IMR-90 (cell line): ENCODE measurements at regions not wholly inside any gene's neighbourhood (a gene's known extent, or its start where the extent isn't known, plus 50 kb on each side); places are given as distances from the start of the nearest gene placed in this dataset.

Source experiments
- ATAC-seq: fragments of 200-7000 bp; cut with Tn5 transposase; 2 replicates; pipeline ENCODE4 v1.9.1; 2020; ENCODE audit warnings: low read depth, mild to moderate bottlenecking, moderate library complexity
- BruUV-seq: library from RNA; stranded (reverse); fragments of 400-500 nt; replicated peaks from 2 replicates; lab custom pipeline; 2021; lab: Mats Ljungman, UMichigan
- CTCF ChIA-PET: fragments of 300-600 bp; formaldehyde crosslinking; extraction: SDS; loops from one replicate; lab custom pipeline; 2021; ENCODE audit warnings: antibody characterized with exemption; lab: Yijun Ruan, JAX
- POLR2A ChIA-PET: fragments of 300-600 bp; sonication (Branson Sonifier 250); formaldehyde crosslinking; loops from one replicate; lab custom pipeline; 2022; ENCODE audit warnings: antibody characterized with exemption; ENCODE audit not compliant: unreplicated experiment; lab: Charles Lee
- DNase-seq: peaks from one replicate; pipeline ENCODE4 v3.0.0; 2013
- H2AFZ ChIP-seq: replicated peaks from 2 replicates; pipeline ENCODE3; 2013; ENCODE audit warnings: low read length, mild to moderate bottlenecking; ENCODE audit not compliant: poor library complexity
- H2AK5ac ChIP-seq: 2 replicates; pipeline ENCODE4 v1.6.1; 2013; ENCODE audit warnings: low read depth, low read length, inconsistent platforms
- H2AK9ac ChIP-seq: replicated peaks from 2 replicates; pipeline ENCODE3; 2013; ENCODE audit warnings: mild to moderate bottlenecking, low read depth, low read length, moderate library complexity; ENCODE audit not compliant: poor library complexity
- H2BK120ac ChIP-seq: 2 replicates; pipeline ENCODE4 v1.6.1; 2013; ENCODE audit warnings: low read depth, low read length, inconsistent platforms
- H2BK15ac ChIP-seq: 3 replicates; pipeline ENCODE4 v1.6.1; 2013; ENCODE audit warnings: low read depth, low read length, inconsistent platforms
- H2BK20ac ChIP-seq: 2 replicates; pipeline ENCODE4 v1.6.1; 2013; ENCODE audit warnings: low read depth, mild to moderate bottlenecking, inconsistent platforms, low read length, moderate library complexity
- H2BK5ac ChIP-seq: 2 replicates; pipeline ENCODE4 v1.6.1; 2013; ENCODE audit warnings: mild to moderate bottlenecking, low read depth, low read length, inconsistent platforms; ENCODE audit not compliant: poor library complexity, severe bottlenecking
- H3K14ac ChIP-seq: replicated peaks from 2 replicates; pipeline ENCODE4 v1.6.1; 2013; ENCODE audit warnings: low read depth, low read length, inconsistent platforms
- H3K18ac ChIP-seq: 2 replicates; pipeline ENCODE4 v1.6.1; 2013; ENCODE audit warnings: low read depth, low read length, control low read depth
- H3K23ac ChIP-seq: 2 replicates; pipeline ENCODE4 v1.6.1; 2013; ENCODE audit warnings: low read depth, low read length, inconsistent platforms
- H3K27ac ChIP-seq: 2 replicates; pipeline ENCODE4 v1.5.1; 2013; ENCODE audit warnings: mild to moderate bottlenecking, control low read depth, low read length; ENCODE audit not compliant: insufficient read depth
- H3K27me3 ChIP-seq: 2 replicates; pipeline ENCODE4 v1.6.1; 2013; ENCODE audit warnings: low read length; ENCODE audit not compliant: control insufficient read depth, insufficient read depth
- H3K36me3 ChIP-seq: 2 replicates; pipeline ENCODE4 v1.6.1; 2013; ENCODE audit warnings: low read length, mixed read lengths; ENCODE audit not compliant: control insufficient read depth, insufficient read depth
- H3K4ac ChIP-seq: 2 replicates; pipeline ENCODE4 v1.6.1; 2013; ENCODE audit warnings: low read depth, low read length, inconsistent platforms
- H3K4me1 ChIP-seq: 2 replicates; pipeline ENCODE4 v1.6.1; 2013; ENCODE audit warnings: low read length, mixed read lengths; ENCODE audit not compliant: control insufficient read depth, insufficient read depth
- H3K4me2 ChIP-seq: 2 replicates; pipeline ENCODE4 v1.6.1; 2013; ENCODE audit warnings: low read depth, mild to moderate bottlenecking, control low read depth, low read length, moderate library complexity
- H3K4me3 ChIP-seq: 2 replicates; pipeline ENCODE4 v1.5.1; 2013; ENCODE audit warnings: low read depth, mild to moderate bottlenecking, control low read depth, low read length, moderate library complexity; ENCODE audit not compliant: insufficient read depth
- H3K56ac ChIP-seq: 2 replicates; pipeline ENCODE4 v1.6.1; 2013; ENCODE audit warnings: low read length, inconsistent platforms; ENCODE audit not compliant: insufficient read depth; ENCODE audit errors: extremely low read depth
- H3K79me1 ChIP-seq, 2 experiments: 2 replicates each; pipeline ENCODE4 v1.6.1; 2013; ENCODE audit warnings: low read length in 2 of 2, inconsistent platforms in 1 of 2, low read depth in 1 of 2
- H3K9ac ChIP-seq: 2 replicates; pipeline ENCODE4 v1.6.1; 2013; ENCODE audit warnings: low read depth, low read length, control low read depth
- H3K9me1 ChIP-seq: 2 replicates; pipeline ENCODE4 v1.6.1; 2013; ENCODE audit warnings: low read length, inconsistent platforms; ENCODE audit not compliant: insufficient read depth
- H3K9me3 ChIP-seq: 2 replicates; pipeline ENCODE4 v1.6.1; 2013; ENCODE audit warnings: low read length; ENCODE audit not compliant: control insufficient read depth, insufficient read depth
- H4K20me1 ChIP-seq: 2 replicates; pipeline ENCODE4 v1.6.1; 2013; ENCODE audit warnings: low read length, inconsistent platforms; ENCODE audit not compliant: insufficient read depth
- H4K5ac ChIP-seq: 2 replicates; pipeline ENCODE4 v1.6.1; 2013; ENCODE audit warnings: mild to moderate bottlenecking, low read depth, low read length, control low read depth
- H4K8ac ChIP-seq, 2 experiments: 2 replicates each; pipeline ENCODE4 v1.6.1; 2013; ENCODE audit warnings: low read depth in 2 of 2, low read length in 2 of 2, control low read depth in 1 of 2, inconsistent platforms in 1 of 2
- H4K91ac ChIP-seq: 2 replicates; pipeline ENCODE4 v1.6.1; 2013; ENCODE audit warnings: low read depth, low read length, inconsistent platforms; ENCODE audit not compliant: insufficient read depth
- FOS ChIP-seq: fragments of 150-350 bp; IDR thresholded peaks from 2 replicates; pipeline ENCODE4 v1.6.1; 2016; ENCODE audit warnings: low read depth, low read length
- MAZ ChIP-seq: IDR thresholded peaks from 2 replicates; pipeline ENCODE4 v1.6.1; 2012; ENCODE audit warnings: low read depth, mild to moderate bottlenecking, low read length, improper control_type of control experiment, moderate library complexity, borderline replicate concordance
- RCOR1 ChIP-seq: IDR thresholded peaks from 2 replicates; pipeline ENCODE4 v1.6.1; 2012; ENCODE audit warnings: mild to moderate bottlenecking, low read length, improper control_type of control experiment; ENCODE audit not compliant: insufficient replicate concordance
- SMC3 ChIP-seq: fragments of 150-350 bp; IDR thresholded peaks from 2 replicates; pipeline ENCODE4 v1.6.1; 2016; ENCODE audit warnings: low read depth, mild to moderate bottlenecking, antibody characterized with exemption, low read length, moderate library complexity
- whole genome bisulfite sequencing, 2 experiments: methylation state at CpG; one replicate each; pipeline versions ENCODE4 v1.1.5 to v1.1.7; 2013; ENCODE audit warnings: missing lambda C conversion rate in 2 of 2; ENCODE audit not compliant: insufficient read length in 1 of 2; ENCODE audit errors: extremely low coverage in 2 of 2; 5-methylcytosine and 5-hydroxymethylcytosine counted together
- dilution Hi-C: fragments of 300-500 bp; cut with HindIII; formaldehyde crosslinking; loops from one replicate; pipeline ENCODE4 v1.14.3; 2018; ENCODE audit warnings: low sequenced_read_pairs; ENCODE audit not compliant: unreplicated experiment
- in situ Hi-C: fragments of 300-500 bp; cut with MboI; formaldehyde crosslinking; loops from 3 replicates; pipeline ENCODE4 v1.14.3; 2019; ENCODE audit warnings: low sequenced_read_pairs, inconsistent platforms, mixed read lengths
- intact Hi-C: fragments of 100-400 bp; cut with micrococcal nuclease; formaldehyde crosslinking; loops from 2 replicates; pipeline ENCODE4 v1.10.0; 2022

DNA sequence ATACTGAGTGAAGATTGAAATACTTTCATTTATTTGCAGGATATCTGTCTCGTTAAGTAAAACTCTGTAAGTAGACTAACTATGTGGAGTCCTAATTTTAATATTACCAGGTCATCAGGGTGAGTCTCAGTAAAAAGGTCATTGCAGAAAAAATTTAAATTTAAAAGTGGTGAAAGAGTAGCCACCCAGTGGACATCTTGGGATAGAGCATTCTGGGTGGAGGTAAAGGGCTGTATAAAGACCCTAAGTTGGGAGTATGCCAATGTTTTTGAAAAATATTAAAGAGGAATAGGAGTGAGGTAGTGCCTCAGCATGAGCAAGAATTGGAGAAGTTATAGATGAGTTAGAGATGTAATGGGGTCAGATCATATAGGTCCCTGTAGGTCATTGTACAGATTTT lies 145.5 kb downstream of the HMHB1 start:
- dilution Hi-C loops (no loop called here), intact Hi-C loops (no loop called here), in situ Hi-C loops (no loop called here)
- Histone ChIP-seq H4K20me1 (no peaks in the 10 kb centered on the region), H2BK5ac (no peak overlapping the region), H4K8ac (no peak overlapping the region), H4K5ac (no peak overlapping the region), H3K4ac (no peak overlapping the region), H2BK120ac (no peak overlapping the region), H4K91ac (no peak overlapping the region), H3K36me3 (no peaks in the 10 kb centered on the region), H3K56ac (no peak overlapping the region), H3K23ac (no peak overlapping the region), H3K9me3 (no peaks in the 10 kb centered on the region), H3K4me2 (no peak overlapping the region), H3K14ac (no peak overlapping the region), H3K9me1 (no peaks in the 10 kb centered on the region), H3K4me3 (no peak overlapping the region), H3K18ac (no peak overlapping the region), H3K9ac (no peak overlapping the region), H2AK9ac (no peak overlapping the region), H3K4me1 (no peaks in the 10 kb centered on the region), H3K79me1 (no peaks in the 10 kb centered on the region), H2BK15ac (no peak overlapping the region), H3K27ac (no peak overlapping the region), H2AK5ac (no peak overlapping the region), H3K27me3 (no peaks in the 10 kb centered on the region), H2AFZ (no peak overlapping the region), H2BK20ac (no peak overlapping the region)
- WGBS, 2 experiments, result no CpG with 5 or more reads among the region's 1 CpG
- no peak for DNase-seq
- no peak for ATAC-seq
- ChIA-PET POLR2A (no interaction called here), CTCF (no interaction called here)
- no TSS peak for BruUV-seq
- TF ChIP-seq RCOR1 (no peak), MAZ (no peak), FOS (no peak), SMC3 (peak; percentile 19; the same call in 1 of the 2 replicates)
